DND-41 (cell line): ENCODE measurements at regions not wholly inside any gene's neighbourhood (a gene's known extent, or its start where the extent isn't known, plus 50 kb on each side); places are given as distances from the start of the nearest gene placed in this dataset.

Source experiments
- EZH2 ChIP-seq: IDR thresholded peaks from 3 replicates; pipeline ENCODE4 v1.6.1; 2012; ENCODE audit warnings: borderline replicate concordance, low read depth, mild to moderate bottlenecking, moderate library complexity, low read length, inconsistent platforms; ENCODE audit not compliant: severe bottlenecking
- TF ChIP-seq, protein P1 (sequence below): IDR thresholded peaks from 2 replicates; pipeline ENCODE4 v1.5.1; 2012; ENCODE audit warnings: borderline replicate concordance, low read length, moderate library complexity, mild to moderate bottlenecking; ENCODE audit not compliant: poor library complexity, severe bottlenecking; ENCODE audit errors: extremely low read depth

DNA sequence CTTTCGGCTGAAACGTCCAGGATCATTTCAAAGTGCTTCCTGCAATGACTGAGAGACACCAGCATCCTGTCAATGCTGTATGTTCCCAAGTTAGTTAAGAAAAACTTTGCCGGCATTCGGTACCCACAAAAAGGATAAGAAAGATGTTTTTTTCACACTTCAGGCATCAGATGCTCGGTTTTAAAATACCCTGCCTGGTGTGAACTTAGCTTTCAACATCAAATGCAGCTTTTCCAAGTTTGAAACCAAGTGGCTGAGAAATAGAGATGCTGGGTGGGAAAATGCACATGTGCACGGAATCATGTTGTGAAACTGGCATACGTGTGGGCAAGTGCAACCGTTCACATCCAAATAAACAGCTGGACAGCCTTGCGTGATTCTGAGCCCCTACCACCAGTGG, 254.9 kb upstream of the IGF1R start:
- TF ChIP-seq, protein P1, sequence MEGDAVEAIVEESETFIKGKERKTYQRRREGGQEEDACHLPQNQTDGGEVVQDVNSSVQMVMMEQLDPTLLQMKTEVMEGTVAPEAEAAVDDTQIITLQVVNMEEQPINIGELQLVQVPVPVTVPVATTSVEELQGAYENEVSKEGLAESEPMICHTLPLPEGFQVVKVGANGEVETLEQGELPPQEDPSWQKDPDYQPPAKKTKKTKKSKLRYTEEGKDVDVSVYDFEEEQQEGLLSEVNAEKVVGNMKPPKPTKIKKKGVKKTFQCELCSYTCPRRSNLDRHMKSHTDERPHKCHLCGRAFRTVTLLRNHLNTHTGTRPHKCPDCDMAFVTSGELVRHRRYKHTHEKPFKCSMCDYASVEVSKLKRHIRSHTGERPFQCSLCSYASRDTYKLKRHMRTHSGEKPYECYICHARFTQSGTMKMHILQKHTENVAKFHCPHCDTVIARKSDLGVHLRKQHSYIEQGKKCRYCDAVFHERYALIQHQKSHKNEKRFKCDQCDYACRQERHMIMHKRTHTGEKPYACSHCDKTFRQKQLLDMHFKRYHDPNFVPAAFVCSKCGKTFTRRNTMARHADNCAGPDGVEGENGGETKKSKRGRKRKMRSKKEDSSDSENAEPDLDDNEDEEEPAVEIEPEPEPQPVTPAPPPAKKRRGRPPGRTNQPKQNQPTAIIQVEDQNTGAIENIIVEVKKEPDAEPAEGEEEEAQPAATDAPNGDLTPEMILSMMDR = no peak
- TF ChIP-seq EZH2 = no peak
